ENCODE measurements at regions not wholly inside any gene's neighbourhood (a gene's known extent, or its start where the extent isn't known, plus 50 kb on each side); places are given as distances from the start of the nearest gene placed in this dataset.

DNA sequence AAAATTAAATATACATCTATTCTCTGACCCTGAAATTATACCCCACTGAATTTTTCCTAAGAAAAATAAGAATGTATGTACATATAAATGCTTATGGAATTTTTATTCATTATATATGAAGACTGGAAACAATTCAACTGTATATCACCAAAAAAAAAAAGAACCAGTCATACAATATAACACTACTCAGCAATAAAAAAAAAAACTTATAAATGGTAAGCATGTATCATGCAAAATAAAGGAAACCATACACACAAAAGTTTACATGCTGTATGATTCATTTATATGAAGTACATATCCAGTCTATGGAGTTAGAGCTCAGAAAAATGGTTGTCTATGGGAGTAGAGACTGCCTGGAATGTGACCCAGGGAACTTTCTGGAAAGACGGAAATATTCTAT lies 199.4 kb upstream of the MIR17HG start:
- Histone ChIP-seq H3K27ac (ENCODE audit: low read depth, low read length) (no peak overlapping the region), H2AFZ (ENCODE audit: low read depth, low read length, severe bottlenecking) (no peak overlapping the region), H3K36me3 (ENCODE audit: low read length) (no peaks in the 10 kb centered on the region), H3K9ac (ENCODE audit: low read length) (no peak overlapping the region), H3K4me3 (ENCODE audit: insufficient read depth, low read length, poor library complexity, severe bottlenecking) (no peak overlapping the region), H3K27me3 (ENCODE audit: low read length) (no peaks in the 10 kb centered on the region), H3K9me2 (replicated peaks; ENCODE audit: insufficient read depth, low read length) (no peaks in the 10 kb centered on the region), H3K9me3 (ENCODE audit: insufficient read depth, low read length) (no peaks in the 10 kb centered on the region), H3K4me2 (ENCODE audit: low read depth, low read length, poor library complexity, severe bottlenecking) (no peak overlapping the region), H3F3A (ENCODE audit: insufficient read depth) (no peaks in the 10 kb centered on the region), H3K79me2 (ENCODE audit: insufficient read depth, low read length) (no peaks in the 10 kb centered on the region), H4K20me1 (ENCODE audit: low read depth, low read length) (no peaks in the 10 kb centered on the region)
- no peak for TF ChIP-seq EZH2phosphoT487 (conservative IDR thresholded peaks at IDR 0.05; ENCODE audit: low read length)
- TF ChIP-seq, protein P1, sequence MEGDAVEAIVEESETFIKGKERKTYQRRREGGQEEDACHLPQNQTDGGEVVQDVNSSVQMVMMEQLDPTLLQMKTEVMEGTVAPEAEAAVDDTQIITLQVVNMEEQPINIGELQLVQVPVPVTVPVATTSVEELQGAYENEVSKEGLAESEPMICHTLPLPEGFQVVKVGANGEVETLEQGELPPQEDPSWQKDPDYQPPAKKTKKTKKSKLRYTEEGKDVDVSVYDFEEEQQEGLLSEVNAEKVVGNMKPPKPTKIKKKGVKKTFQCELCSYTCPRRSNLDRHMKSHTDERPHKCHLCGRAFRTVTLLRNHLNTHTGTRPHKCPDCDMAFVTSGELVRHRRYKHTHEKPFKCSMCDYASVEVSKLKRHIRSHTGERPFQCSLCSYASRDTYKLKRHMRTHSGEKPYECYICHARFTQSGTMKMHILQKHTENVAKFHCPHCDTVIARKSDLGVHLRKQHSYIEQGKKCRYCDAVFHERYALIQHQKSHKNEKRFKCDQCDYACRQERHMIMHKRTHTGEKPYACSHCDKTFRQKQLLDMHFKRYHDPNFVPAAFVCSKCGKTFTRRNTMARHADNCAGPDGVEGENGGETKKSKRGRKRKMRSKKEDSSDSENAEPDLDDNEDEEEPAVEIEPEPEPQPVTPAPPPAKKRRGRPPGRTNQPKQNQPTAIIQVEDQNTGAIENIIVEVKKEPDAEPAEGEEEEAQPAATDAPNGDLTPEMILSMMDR (IDR thresholded peaks at IDR 0.05; ENCODE audit: insufficient read depth, low read length, poor library complexity, severe bottlenecking), result no peak

DNA sequence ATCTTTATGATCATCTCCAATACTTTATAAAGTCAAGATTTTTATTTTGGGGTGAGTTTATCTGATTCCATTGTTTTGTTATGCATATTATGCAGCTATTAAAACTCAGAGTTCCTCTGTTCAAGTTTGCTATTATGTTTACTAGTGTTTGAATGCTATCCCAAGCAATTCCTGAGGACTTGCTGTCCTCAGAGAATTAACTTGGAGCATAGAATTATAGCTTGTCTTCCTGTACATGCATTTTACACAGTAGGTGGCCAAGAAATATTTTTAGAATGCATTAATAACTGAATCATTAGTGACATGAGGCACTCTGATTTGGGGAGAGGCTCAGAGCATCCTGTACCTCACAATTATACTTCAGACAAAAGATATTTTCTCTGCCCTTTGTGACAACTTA lies 195.6 kb upstream of the MIR17HG start:
- no peaks in the 10 kb centered on the region for H3K9me2 ChIP-seq (replicated peaks; ENCODE audit: insufficient read depth, low read length)
- TF ChIP-seq EZH2phosphoT487 (conservative IDR thresholded peaks at IDR 0.05; ENCODE audit: low read length), result no peak
- TF ChIP-seq, protein P1 (IDR thresholded peaks at IDR 0.05; ENCODE audit: insufficient read depth, low read length, poor library complexity, severe bottlenecking), result no peak
- no peaks in the 10 kb centered on the region for H3K79me2 ChIP-seq (ENCODE audit: insufficient read depth, low read length)
- no peaks in the 10 kb centered on the region for H4K20me1 ChIP-seq (ENCODE audit: low read depth, low read length)
- no peaks in the 10 kb centered on the region for H3K27me3 ChIP-seq (ENCODE audit: low read length)
- no peak overlapping the region for H3K4me3 ChIP-seq (ENCODE audit: insufficient read depth, low read length, poor library complexity, severe bottlenecking)
- no peak overlapping the region for H3K4me2 ChIP-seq (ENCODE audit: low read depth, low read length, poor library complexity, severe bottlenecking)
- no peaks in the 10 kb centered on the region for H3K9me3 ChIP-seq (ENCODE audit: insufficient read depth, low read length)
- no peak overlapping the region for H2AFZ ChIP-seq (ENCODE audit: low read depth, low read length, severe bottlenecking)
- no peak overlapping the region for H3K27ac ChIP-seq (ENCODE audit: low read depth, low read length)
- no peaks in the 10 kb centered on the region for H3K36me3 ChIP-seq (ENCODE audit: low read length)
- no peaks in the 10 kb centered on the region for H3F3A ChIP-seq (ENCODE audit: insufficient read depth)
- H3K9ac ChIP-seq (ENCODE audit: low read length), result no peak overlapping the region

DNA sequence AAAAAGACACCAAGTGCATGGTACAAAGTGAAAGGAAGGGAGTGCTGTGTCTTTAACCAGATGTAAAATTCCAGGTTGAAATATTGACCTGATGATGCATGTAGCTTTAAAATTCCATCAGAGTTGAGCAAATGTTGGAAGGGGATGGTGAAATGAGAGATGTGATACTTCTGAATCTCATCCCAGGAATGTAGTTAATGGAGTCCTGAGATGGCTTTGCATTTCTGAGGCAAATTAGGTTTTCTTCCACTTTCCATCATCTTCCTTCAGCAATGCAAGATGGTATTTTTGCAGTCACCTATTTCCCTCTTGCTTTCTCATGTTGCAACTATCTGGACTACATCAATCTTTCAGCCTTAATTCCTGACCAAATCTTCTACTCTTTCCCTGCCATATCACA lies 194.1 kb upstream of the MIR17HG start:
- H3K36me3 ChIP-seq (ENCODE audit: low read length), result no peaks in the 10 kb centered on the region
- H3K9me3 ChIP-seq (ENCODE audit: insufficient read depth, low read length), result no peaks in the 10 kb centered on the region
- H3K79me2 ChIP-seq (ENCODE audit: insufficient read depth, low read length), result no peaks in the 10 kb centered on the region
- H3K9me2 ChIP-seq (replicated peaks; ENCODE audit: insufficient read depth, low read length), result no peaks in the 10 kb centered on the region
- H3F3A ChIP-seq (ENCODE audit: insufficient read depth), result no peaks in the 10 kb centered on the region
- H3K27me3 ChIP-seq (ENCODE audit: low read length), result no peaks in the 10 kb centered on the region
- H3K9ac ChIP-seq (ENCODE audit: low read length), result no peak overlapping the region
- no peaks in the 10 kb centered on the region for H4K20me1 ChIP-seq (ENCODE audit: low read depth, low read length)
- H3K27ac ChIP-seq (ENCODE audit: low read depth, low read length), result no peak overlapping the region
- H3K4me3 ChIP-seq (ENCODE audit: insufficient read depth, low read length, poor library complexity, severe bottlenecking), result no peak overlapping the region
- TF ChIP-seq, protein P1 (IDR thresholded peaks at IDR 0.05; ENCODE audit: insufficient read depth, low read length, poor library complexity, severe bottlenecking), result no peak
- H2AFZ ChIP-seq (ENCODE audit: low read depth, low read length, severe bottlenecking), result no peak overlapping the region
- H3K4me2 ChIP-seq (ENCODE audit: low read depth, low read length, poor library complexity, severe bottlenecking), result no peak overlapping the region
